SIG-M5 treated with dmso at 0.1 percent for 504 hours (cell line): ENCODE measurements at regions not wholly inside any gene's neighbourhood (a gene's known extent, or its start where the extent isn't known, plus 50 kb on each side); places are given as distances from the start of the nearest gene placed in this dataset.
A peak's percentile ranks its signal among the peaks of the same experiment; 100 is the strongest.

Source experiments
- DNase-seq: peaks from one replicate; lab custom pipeline; 2025; ENCODE audit not compliant: unreplicated experiment; lab: John Stamatoyannopoulos, UW

DNA sequence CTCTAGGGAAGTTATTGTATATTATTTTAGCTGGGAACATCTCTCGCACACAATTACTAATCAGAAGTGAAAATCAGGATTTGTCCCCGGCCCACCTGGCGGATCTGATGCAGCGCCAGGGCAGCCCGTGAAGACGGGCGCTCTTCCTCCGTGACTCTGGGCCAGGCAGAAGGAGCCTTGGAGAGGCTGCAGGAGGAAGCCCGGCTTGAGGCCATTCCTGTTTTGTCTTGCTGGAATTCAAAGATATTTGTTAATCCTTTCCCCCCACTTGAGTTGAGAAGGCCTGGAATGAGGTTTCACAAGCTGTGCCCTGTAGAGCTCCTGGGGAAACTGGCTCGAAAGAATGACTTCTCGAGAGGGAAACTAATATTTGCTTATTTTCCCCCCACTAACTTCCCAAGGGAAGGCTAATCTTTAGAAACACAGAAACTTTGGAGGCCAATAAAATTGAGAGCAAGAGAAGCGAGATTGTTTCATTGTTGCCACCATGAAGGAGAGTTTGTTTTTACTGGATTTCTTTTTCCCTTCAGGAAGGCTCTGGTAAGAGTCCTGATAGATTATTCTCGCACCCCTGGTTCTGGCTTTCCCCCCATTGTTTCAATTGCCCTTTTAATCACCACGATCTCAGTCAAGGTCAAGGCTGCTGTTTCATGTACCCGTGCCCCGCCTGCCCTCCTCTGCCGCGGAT, 92.8 kb upstream of the SEPTIN5 start:
- no peak for DNase-seq

DNA sequence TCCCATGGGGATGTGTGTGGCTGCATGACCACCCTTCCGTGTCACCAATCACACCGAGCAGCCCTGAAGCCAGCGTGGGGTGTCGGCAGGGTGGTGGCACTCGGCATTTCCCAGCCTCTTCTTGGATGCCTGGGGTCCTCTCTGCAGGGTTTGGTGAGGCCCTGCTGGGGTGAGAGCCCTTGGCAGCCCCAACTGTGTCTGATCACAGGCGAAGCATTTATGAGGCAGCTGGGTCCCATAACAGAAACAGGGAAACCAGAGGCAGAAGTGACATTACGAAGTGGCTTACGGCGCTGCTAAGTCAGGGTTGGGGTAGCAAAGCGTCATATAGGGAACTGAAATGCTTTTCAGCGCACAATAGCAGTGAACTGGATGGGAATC, 92.3 kb upstream of the SEPTIN5 start:
- DNase-seq, result no peak

DNA sequence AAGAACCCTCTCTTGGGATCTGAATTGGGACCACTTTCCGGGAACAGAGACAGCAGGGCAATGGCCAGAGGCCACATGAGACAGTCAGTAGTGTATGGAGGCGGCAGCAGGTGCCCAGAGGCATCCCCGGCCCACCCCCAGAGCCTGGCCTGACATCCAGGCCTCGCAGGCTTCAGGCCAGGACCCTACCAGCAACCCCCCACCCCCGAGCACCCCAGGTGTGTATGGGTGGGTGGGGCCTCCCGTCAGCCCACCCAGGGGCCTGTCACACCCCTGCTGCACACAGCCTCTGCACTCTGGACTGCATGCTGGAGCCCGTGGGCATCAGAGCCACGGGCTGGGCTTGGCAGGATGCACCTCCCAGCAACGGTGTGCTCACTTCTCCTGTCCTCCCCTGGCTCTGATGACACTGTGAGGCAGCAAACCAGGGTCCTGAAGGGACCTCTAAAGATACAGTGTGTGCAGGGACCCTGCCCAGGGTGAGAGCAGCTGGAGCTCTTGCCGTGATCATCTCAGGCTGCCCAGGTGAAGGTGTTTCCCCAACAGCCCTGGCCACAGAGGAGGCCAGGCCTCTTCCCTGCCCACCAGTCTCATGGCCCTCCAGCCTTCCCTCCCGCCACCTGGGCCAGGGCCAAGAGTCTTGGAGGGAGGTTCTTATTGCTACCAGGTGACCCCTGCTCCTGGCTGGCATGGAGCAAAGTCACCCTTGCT, 88.8 kb upstream of the SEPTIN5 start:
- no peak for DNase-seq

DNA sequence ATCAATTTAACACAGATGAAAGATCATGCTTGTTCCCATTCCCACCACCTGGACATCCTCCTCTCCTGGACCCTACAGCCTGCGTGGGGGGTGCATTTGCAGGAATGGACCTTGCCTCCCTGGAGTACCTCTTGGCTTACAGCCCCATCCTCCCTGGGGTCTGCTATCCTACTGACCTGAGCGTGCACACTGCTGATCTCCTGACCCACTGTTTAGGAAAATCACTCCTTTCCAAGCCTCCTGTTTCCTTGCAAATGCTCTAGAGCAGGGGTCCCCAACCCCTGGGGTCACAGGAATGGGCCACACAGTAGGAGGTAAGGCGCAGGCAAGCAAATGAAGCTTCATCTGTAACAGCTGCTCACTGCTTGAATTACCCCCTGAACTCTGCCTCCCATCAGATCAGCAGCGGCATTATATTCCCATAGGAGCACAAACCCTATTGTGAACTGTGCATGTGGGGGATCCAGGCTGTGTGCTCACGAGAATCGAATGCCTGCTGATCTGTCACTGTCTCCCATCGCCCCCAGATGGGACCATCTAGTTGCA, 88.2 kb upstream of the SEPTIN5 start:
- no peak for DNase-seq

DNA sequence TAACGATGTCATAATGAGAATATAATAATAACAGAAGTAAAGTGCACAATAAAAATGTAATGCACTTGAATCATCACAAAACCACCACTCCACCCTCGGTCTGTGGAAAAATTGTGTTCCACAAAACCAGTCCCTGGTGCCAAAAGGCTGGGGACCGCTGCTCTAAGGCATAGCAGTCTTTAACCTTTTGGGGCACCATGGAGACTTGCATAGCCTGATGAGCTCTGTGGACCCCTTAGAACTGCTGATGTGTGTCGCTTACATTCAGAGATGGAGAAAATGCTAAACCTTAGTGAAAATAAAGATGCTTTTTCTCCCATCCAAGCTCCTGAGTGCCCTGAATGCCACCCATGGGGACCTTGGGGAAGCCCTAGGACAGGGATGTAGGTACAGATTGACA, 87.6 kb upstream of the SEPTIN5 start:
- DNase-seq, result no peak

- no peak for DNase-seq
Measured at GRCh38 chr22:19628038-19628776, 86.1 kb upstream of the SEPTIN5 start.

GRCh38 chr22:19629331-19629719, 85.0 kb upstream of the SEPTIN5 start:
- no peak for DNase-seq

GRCh38 chr22:19629720-19630419, 84.4 kb upstream of the SEPTIN5 start:
- DNase-seq, result peak; percentile 51

DNA sequence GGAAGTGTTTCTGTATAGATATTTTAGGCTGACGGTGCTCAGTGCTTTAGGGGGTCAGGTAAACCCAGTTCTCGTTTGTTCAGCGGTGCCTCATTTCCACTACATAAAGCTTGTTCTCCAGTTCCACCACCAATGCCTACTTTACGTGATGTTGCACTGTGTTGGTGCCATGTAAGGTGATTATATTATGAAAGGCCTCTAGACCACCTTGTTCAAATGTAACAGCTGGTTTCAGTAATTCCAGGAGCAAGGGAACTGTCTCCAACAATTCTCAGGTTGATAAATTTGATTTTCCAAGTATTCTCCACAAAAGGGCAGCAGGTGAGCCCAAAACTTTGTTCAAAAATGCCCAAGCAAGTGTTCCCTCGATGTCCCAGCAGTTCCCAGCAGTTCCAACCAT, 83.7 kb upstream of the SEPTIN5 start:
- no peak for DNase-seq

- peak; percentile 43 for DNase-seq
Measured at GRCh38 chr22:19631899-19632667, 82.2 kb upstream of the SEPTIN5 start.

DNA sequence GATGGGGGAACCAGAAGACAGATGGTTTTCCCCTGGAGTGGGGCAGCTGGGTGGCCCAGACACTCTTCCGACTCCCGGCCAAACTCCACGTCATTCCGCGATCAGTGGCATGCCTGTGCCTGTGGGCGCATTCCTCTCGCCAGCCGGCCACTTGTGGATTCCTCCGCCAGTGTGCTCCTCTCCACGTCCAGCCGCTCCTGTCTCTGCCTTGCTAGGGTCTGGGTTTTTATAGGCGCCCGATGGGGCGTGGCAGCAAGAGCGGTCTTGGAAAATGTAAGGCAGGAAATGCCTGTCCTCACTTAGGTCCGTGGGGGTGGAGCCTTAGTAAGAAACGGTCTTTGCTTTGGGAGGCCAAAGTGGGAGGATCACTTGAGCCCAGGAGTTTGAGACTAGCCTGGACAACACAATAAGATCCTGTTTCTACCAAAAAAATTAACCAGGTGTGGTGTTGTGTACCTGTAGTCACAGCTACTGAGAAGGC, 81.6 kb upstream of the SEPTIN5 start:
- DNase-seq, result no peak

- no peak for DNase-seq
Measured at GRCh38 chr22:19634226-19634975, 79.9 kb upstream of the SEPTIN5 start.

GRCh38 chr22:19635644-19636043, 78.7 kb upstream of the SEPTIN5 start:
- no peak for DNase-seq

GRCh38 chr22:19636696-19637407, 77.5 kb upstream of the SEPTIN5 start:
- no peak for DNase-seq

DNA sequence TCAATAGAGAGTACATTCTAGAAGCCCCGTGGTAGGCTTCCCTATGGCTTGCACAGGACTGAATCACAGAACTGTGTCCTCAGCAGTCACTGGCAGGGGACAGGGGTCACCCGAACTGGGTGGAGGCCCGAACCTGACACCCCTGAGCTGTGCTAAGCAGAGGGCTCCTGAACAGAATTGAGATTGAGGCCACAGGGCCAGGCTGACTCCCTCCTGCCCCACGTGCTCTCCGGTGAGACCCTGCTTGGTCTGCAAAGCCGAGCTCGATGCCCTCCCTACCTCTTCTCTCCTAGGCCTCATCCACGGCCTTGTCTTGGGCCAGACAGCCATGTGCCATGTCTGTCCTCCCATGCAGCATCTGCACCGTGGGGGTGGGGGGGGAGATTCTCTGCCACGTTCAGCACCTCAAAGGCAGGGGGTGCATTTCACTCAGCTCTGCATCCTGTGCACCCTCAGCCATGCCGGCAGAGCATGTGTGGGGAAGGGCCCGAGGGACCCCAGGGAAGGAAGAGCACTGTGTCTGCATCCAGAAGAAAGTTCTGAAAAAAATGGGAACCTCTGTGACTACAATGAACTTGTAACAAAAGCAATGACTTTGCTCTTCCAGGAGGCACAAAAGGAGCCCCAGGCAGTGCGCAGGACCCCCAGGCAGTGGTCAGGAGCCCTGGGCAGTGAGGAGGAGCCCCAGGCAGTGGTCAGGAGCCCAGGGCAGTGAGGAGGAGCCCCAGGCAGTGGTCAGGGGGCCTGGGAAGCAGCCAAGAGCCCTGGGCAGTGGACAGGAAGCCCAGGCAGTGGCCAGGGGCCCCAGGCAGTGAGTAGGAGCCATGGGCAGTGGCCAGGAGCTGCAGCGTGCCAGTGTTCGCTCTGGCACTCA, 76.7 kb upstream of the SEPTIN5 start:
- no peak for DNase-seq

- DNase-seq, result no peak
Measured at GRCh38 chr22:19638282-19639015, 75.9 kb upstream of the SEPTIN5 start.

GRCh38 chr22:19639610-19640135, 74.6 kb upstream of the SEPTIN5 start:
- DNase-seq, result no peak
